Suprapubic skin (tissue), 4 donors: ENCODE measurements at regions not wholly inside any gene's neighbourhood (a gene's known extent, or its start where the extent isn't known, plus 50 kb on each side); places are given as distances from the start of the nearest gene placed in this dataset.

Source experiments
- DNase-seq, 2 donors: peaks; one replicate each; pipeline ENCODE4 v3.0.0-alpha.2; 2019; ENCODE audit warnings: low spot score in 2 of 2
- H3K27ac ChIP-seq: fragments of 200-600 bp; sonication (generic); one replicate; pipeline ENCODE4 v1.5.1; 2019
- H3K27me3 ChIP-seq: fragments of 200-600 bp; sonication (generic); one replicate; pipeline ENCODE4 v1.5.1; 2019
- H3K36me3 ChIP-seq: fragments of 200-600 bp; sonication (generic); one replicate; pipeline ENCODE4 v1.5.1; 2019
- H3K4me1 ChIP-seq: fragments of 200-600 bp; sonication (generic); one replicate; pipeline ENCODE4 v1.5.1; 2019
- H3K4me3 ChIP-seq: fragments of 200-600 bp; sonication (generic); one replicate; pipeline ENCODE4 v1.5.1; 2019; ENCODE audit warnings: mild to moderate bottlenecking
- H3K9me3 ChIP-seq: fragments of 200-600 bp; sonication (generic); one replicate; pipeline ENCODE4 v1.5.1; 2019
- CTCF ChIP-seq, 2 donors: fragments of 200-600 bp in 1 of 2; fragments of 450-650 bp in 1 of 2; sonication (generic) in 1 of 2; IDR thresholded peaks; one replicate each; pipeline ENCODE4 v1.5.1; 2016 to 2019; ENCODE audit warnings: antibody characterized with exemption in 2 of 2, mild to moderate bottlenecking in 1 of 2, moderate library complexity in 1 of 2
- EP300 ChIP-seq: sonication (generic); formaldehyde crosslinking; IDR thresholded peaks from one replicate; pipeline ENCODE4 v1.6.1; 2017; ENCODE audit warnings: antibody characterized with exemption
- POLR2A ChIP-seq, 2 donors: fragments of 450-650 bp; IDR thresholded peaks; one replicate each; pipeline ENCODE4 v1.6.1; 2017; ENCODE audit warnings: antibody characterized with exemption in 2 of 2, mild to moderate bottlenecking in 2 of 2, moderate library complexity in 2 of 2
- POLR2AphosphoS5 ChIP-seq, 3 donors: sonication (generic); formaldehyde crosslinking; IDR thresholded peaks; one replicate each; pipeline ENCODE4 v1.6.1; 2017; ENCODE audit warnings: antibody characterized with exemption in 3 of 3
- whole genome bisulfite sequencing: methylation state at CpG from one replicate; pipeline ENCODE4 v1.1.5; 2018; 5-methylcytosine and 5-hydroxymethylcytosine counted together

GRCh38 chr11:8776209-8776608, 93.6 kb downstream of the RPL27A start:
- no peak for DNase-seq
- Histone ChIP-seq H3K4me3 (no peak overlapping the region), H3K27me3 (no peaks in the 10 kb centered on the region), H3K9me3 (no peaks in the 10 kb centered on the region), H3K36me3 (no peaks in the 10 kb centered on the region), H3K27ac (no peak overlapping the region), H3K4me1 (peaks cover 56% of the 10 kb centered on the region)
- 93% methylated on average over 3 of the region's 3 CpGs for WGBS
- TF ChIP-seq CTCF (IDR thresholded peaks at IDR 0.05) (no peak), EP300 (no peak), POLR2AphosphoS5 (IDR thresholded peaks at IDR 0.05) (no peak), POLR2A (IDR thresholded peaks at IDR 0.05) (no peak)

DNA sequence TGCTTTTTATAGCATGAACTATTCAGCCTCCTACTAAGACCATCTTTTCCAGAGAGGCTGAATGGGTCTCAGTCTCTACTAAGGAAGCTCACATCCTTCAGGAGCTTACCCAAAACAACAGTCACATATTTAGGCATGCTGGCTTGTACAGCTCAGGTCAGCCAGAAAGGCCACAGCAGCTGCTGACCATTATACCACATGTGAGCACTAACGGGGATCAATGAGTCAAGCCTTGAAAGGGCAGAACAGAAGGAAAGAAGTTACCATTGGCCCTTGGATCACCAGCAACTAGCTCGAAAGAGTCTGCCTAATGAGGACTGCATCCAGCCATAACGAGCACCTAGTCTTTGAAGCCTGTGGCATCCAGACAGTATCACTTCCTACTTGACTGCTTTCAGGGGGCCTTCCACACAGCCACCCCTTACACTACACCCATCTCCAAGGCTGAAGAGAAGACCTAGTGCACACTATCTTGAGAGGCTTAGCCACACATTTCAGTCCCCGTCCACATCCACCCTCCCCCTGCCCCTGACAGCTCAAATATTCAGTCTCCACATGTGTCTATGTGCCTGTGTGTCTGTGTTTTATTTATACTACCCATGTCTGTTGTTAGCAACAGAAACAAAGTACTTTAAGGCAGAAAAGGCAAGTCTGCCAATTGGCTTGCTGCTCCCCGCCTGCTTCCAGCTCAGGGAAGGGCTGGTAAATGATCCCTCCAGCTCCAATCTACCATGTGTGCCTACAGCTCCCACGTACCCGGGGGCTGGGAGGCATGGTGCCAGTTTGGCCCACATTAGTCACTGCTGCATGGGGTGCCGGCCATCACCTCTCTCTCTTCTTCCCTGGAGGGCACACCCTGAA, 95.5 kb downstream of the RPL27A start:
- DNase-seq: peak in 1 of 2 donors; percentile 86
- WGBS: 20% methylated on average over 8 of the region's 8 CpGs
- Histone ChIP-seq H3K4me3 (no peak overlapping the region), H3K4me1 (peaks cover 47% of the 10 kb centered on the region), H3K27me3 (no peaks in the 10 kb centered on the region), H3K27ac (peak overlapping the region; percentile 43), H3K36me3 (no peaks in the 10 kb centered on the region), H3K9me3 (no peaks in the 10 kb centered on the region)
- no peak for TF ChIP-seq CTCF (IDR thresholded peaks at IDR 0.05)
- no peak for TF ChIP-seq POLR2A (IDR thresholded peaks at IDR 0.05)
- TF ChIP-seq EP300: no peak
- TF ChIP-seq POLR2AphosphoS5 (IDR thresholded peaks at IDR 0.05): no peak

GRCh38 chr11:8779107-8779506, 96.5 kb downstream of the RPL27A start:
- H3K27ac ChIP-seq: peak overlapping the region; percentile 43
- DNase-seq: no peak
- TF ChIP-seq CTCF (IDR thresholded peaks at IDR 0.05) (no peak), POLR2A (IDR thresholded peaks at IDR 0.05) (no peak), POLR2AphosphoS5 (IDR thresholded peaks at IDR 0.05) (no peak), EP300 (no peak)
- H3K36me3 ChIP-seq: no peaks in the 10 kb centered on the region
- 46% methylated on average over 4 of the region's 4 CpGs for WGBS
- H3K27me3 ChIP-seq: no peaks in the 10 kb centered on the region
- H3K9me3 ChIP-seq: no peaks in the 10 kb centered on the region
- H3K4me3 ChIP-seq: no peak overlapping the region
- H3K4me1 ChIP-seq: peaks cover 39% of the 10 kb centered on the region

DNA sequence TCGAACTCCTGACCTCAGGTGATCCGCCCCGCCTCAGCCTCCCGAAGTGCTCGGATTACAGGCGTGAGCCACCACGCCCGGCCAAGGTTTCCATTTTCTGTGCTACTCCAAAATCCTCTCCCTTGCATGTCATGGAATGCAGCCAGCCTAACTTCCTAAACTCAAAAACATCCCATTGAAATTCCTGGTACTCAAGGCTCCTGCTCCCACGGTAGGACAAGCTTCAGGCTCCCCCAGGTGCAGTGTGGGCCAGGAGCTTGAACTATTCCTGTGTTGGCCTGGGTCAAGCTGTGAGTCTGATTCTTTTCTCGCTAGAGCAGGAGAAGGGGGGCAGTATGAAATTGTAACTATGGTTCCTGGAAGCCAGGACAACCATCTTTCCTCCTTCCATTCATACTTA, 97.1 kb downstream of the RPL27A start:
- Histone ChIP-seq H3K9me3 (no peaks in the 10 kb centered on the region), H3K4me1 (peaks cover 33% of the 10 kb centered on the region), H3K4me3 (no peak overlapping the region), H3K27me3 (no peaks in the 10 kb centered on the region), H3K27ac (peak overlapping the region; percentile 43), H3K36me3 (no peaks in the 10 kb centered on the region)
- TF ChIP-seq POLR2AphosphoS5 (IDR thresholded peaks at IDR 0.05): no peak
- TF ChIP-seq EP300: no peak
- TF ChIP-seq POLR2A (IDR thresholded peaks at IDR 0.05): no peak
- no peak for TF ChIP-seq CTCF (IDR thresholded peaks at IDR 0.05)
- 91% methylated on average over 10 of the region's 10 CpGs for WGBS
- DNase-seq: no peak

GRCh38 chr11:8784954-8785353, 102.4 kb downstream of the RPL27A start:
- Histone ChIP-seq H3K4me3 (no peak overlapping the region), H3K36me3 (no peaks in the 10 kb centered on the region), H3K4me1 (peaks cover 14% of the 10 kb centered on the region), H3K9me3 (no peaks in the 10 kb centered on the region), H3K27me3 (no peaks in the 10 kb centered on the region), H3K27ac (no peak overlapping the region)
- 58% methylated on average over 6 of the region's 6 CpGs for WGBS
- TF ChIP-seq CTCF (IDR thresholded peaks at IDR 0.05) (no peak), POLR2A (IDR thresholded peaks at IDR 0.05) (no peak), POLR2AphosphoS5 (IDR thresholded peaks at IDR 0.05) (no peak), EP300 (no peak)
- DNase-seq: no peak
